ENCODE measurements at regions not wholly inside any gene's neighbourhood (a gene's known extent, or its start where the extent isn't known, plus 50 kb on each side); places are given as distances from the start of the nearest gene placed in this dataset.
"Not testable (repeated sequence)": the region's sequence is repeated elsewhere in the genome, so short reads cannot be mapped to it uniquely, and the experiment has no call there.

DNA sequence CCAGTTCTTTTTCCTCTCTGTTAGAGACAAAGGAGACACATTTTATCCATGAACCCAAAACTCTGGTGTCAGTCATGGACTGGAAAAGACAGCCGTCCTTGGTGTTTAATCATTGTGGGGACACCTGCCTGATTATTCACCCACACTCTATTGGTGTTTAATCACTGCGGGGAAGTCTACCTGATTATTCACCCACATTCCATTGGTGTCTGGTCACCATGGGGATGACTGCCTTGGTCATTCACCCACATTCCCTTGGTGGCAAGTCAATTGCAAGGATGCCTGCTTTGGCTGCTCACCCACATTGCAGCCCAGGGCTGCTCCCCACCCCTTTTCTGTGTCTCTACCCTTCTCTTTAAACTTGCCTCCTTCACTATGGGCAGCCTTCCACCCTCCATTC lies 589.7 kb upstream of the AMELY start:
- no peaks in the 10 kb centered on the region for H3K36me3 ChIP-seq (ENCODE audit: control insufficient read depth, insufficient read depth, low read length)
- H3K36me3 Mint-ChIP-seq (ENCODE audit: low read depth), result no peaks in the 10 kb centered on the region

DNA sequence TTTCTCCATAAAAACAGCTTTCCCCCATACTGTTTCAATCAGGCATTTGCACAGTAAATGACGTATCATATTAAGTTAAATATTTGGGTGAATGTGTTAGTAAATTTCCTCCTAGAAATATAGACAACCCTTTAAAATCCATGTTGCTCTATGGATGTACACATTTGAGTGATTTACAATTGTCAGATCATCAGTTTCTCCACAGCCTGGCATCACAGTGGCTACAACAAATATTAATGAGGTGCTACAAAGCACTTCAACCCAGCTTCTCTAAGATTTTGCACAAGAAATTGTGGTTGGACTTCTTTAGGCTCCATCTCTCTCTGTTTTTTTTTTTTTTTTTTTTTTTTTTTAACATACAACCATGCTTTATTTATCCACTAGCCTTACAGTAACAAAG lies 584.4 kb upstream of the AMELY start:
- no peaks in the 10 kb centered on the region for H3K36me3 ChIP-seq (ENCODE audit: control insufficient read depth, insufficient read depth, low read length)
- no peaks in the 10 kb centered on the region for H3K36me3 Mint-ChIP-seq (ENCODE audit: low read depth)

More for the DNA sequence above, 589.7 kb upstream of the AMELY start:
- H3K4me1 ChIP-seq (ENCODE audit: control insufficient read depth, insufficient read depth, low read length), result no peaks in the 10 kb centered on the region
- DNase-seq, result no peak
- H3K4me1 Mint-ChIP-seq, result no peaks in the 10 kb centered on the region
- no peaks in the 10 kb centered on the region for H3K9me3 Mint-ChIP-seq
- no peak overlapping the region for H3K27ac Mint-ChIP-seq
- WGBS, 2 experiments (ENCODE audit: insufficient coverage in 1 of 2, insufficient read length in 1 of 2), result 75 to 100% methylated on average over 1 to 2 of the region's 2 CpGs
- no peak overlapping the region for H3K4me3 ChIP-seq (ENCODE audit: low read length)
- H3K27ac ChIP-seq (ENCODE audit: low read depth, low read length), result no peak overlapping the region
- TF ChIP-seq CTCF (conservative IDR thresholded peaks at IDR 0.05), result no peak
- no peaks in the 10 kb centered on the region for H3K27me3 ChIP-seq (ENCODE audit: control insufficient read depth, insufficient read depth, low read length, poor library complexity, severe bottlenecking)
- H3K9ac ChIP-seq (ENCODE audit: extremely low read depth, low read length, poor library complexity, severe bottlenecking), result no peak overlapping the region
- H3K27me3 Mint-ChIP-seq (ENCODE audit: insufficient read depth), result no peaks in the 10 kb centered on the region
- no peak overlapping the region for H3K4me3 Mint-ChIP-seq
- H3K9me3 ChIP-seq (ENCODE audit: control insufficient read depth, low read length), result no peaks in the 10 kb centered on the region

DNA sequence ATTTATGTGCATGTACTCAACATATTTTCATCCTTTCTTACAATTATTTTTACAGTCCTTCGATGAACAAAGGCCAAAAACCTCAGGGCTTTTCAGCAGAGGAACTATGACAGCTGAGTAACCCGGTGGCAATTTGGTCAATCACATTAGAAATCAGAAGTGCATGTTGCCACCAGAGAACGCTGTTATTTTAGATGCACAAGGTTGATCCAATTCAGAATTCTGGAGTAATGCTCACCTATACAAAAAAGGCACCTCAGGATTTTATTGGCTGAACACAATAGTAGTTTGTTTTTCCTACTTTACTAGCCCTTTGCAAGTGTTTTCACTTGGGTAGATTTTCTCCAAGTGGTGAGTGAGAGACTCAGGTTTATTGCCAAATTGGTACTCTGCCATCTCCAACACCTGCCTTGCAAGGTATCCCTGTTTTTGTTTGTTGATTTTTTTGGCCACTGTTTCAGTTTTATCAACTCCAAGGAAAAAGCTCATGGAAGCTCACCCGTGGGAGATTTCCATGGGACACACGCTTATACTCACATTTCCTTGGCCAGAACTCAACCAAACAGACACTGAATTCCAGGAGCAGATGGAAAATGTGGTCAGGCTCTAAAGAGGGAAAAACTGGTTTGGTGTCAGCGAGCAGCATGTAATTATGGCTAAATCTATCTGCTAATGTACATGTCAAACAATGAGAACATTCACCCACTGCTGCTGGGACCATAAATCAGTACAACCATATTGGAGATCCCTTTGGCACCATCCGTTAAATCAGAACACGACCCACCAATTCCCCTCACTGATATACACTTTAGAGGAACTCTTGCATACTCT lies 573.1 kb upstream of the AMELY start:
- H3K9ac ChIP-seq (ENCODE audit: extremely low read depth, low read length, poor library complexity, severe bottlenecking); H3K27me3 Mint-ChIP-seq (ENCODE audit: insufficient read depth); H3K27ac ChIP-seq (ENCODE audit: low read depth, low read length); H3K36me3 ChIP-seq (ENCODE audit: control insufficient read depth, insufficient read depth, low read length); H3K4me3 Mint-ChIP-seq; H3K27me3 ChIP-seq (ENCODE audit: control insufficient read depth, insufficient read depth, low read length, poor library complexity, severe bottlenecking); H3K4me3 ChIP-seq (ENCODE audit: low read length); H3K9me3 ChIP-seq (ENCODE audit: control insufficient read depth, low read length); H3K36me3 Mint-ChIP-seq (ENCODE audit: low read depth); H3K9me3 Mint-ChIP-seq; H3K27ac Mint-ChIP-seq; H3K4me1 Mint-ChIP-seq; DNase-seq; H3K4me1 ChIP-seq (ENCODE audit: control insufficient read depth, insufficient read depth, low read length): not testable (repeated sequence)
- WGBS, 2 experiments (ENCODE audit: insufficient coverage in 1 of 2, insufficient read length in 1 of 2), result 40 to 93% methylated on average over 1 to 5 of the region's 8 CpGs

More for the DNA sequence above, 584.4 kb upstream of the AMELY start:
- no peak for DNase-seq
- Mint-ChIP-seq H3K9me3 (no peaks in the 10 kb centered on the region), H3K4me1 (no peaks in the 10 kb centered on the region), H3K27me3 (ENCODE audit: insufficient read depth) (no peaks in the 10 kb centered on the region), H3K4me3 (no peak overlapping the region), H3K27ac (no peak overlapping the region)
- H3K27me3 ChIP-seq (ENCODE audit: control insufficient read depth, insufficient read depth, low read length, poor library complexity, severe bottlenecking), result no peaks in the 10 kb centered on the region
- no peak overlapping the region for H3K4me3 ChIP-seq (ENCODE audit: low read length)
- no peak for TF ChIP-seq CTCF (conservative IDR thresholded peaks at IDR 0.05)
- no peaks in the 10 kb centered on the region for H3K4me1 ChIP-seq (ENCODE audit: control insufficient read depth, insufficient read depth, low read length)
- WGBS, 2 experiments (ENCODE audit: insufficient coverage in 1 of 2, insufficient read length in 1 of 2), result no CpG with 5 or more reads among the region's 1 CpG
- H3K9ac ChIP-seq (ENCODE audit: extremely low read depth, low read length, poor library complexity, severe bottlenecking), result no peak overlapping the region
- no peak overlapping the region for H3K27ac ChIP-seq (ENCODE audit: low read depth, low read length)
- no peaks in the 10 kb centered on the region for H3K9me3 ChIP-seq (ENCODE audit: control insufficient read depth, low read length)
